Fibroblast of lung (primary cell): ENCODE measurements at regions not wholly inside any gene's neighbourhood (a gene's known extent, or its start where the extent isn't known, plus 50 kb on each side); places are given as distances from the start of the nearest gene placed in this dataset.

ENCODE experiments used
- CTCF ChIP-seq, 2 donors: IDR thresholded peaks in 1 of 2; conservative IDR thresholded peaks in 1 of 2; 1 replicate in 1 of 2; 2 replicates in 1 of 2; pipeline ENCODE4 v1.5.1; 2011 to 2012; ENCODE audit warnings: low read length in 2 of 2, control low read depth in 1 of 2, inconsistent platforms in 1 of 2, low read depth in 1 of 2, mild to moderate bottlenecking in 1 of 2
- EZH2 ChIP-seq: IDR thresholded peaks from 2 replicates; pipeline ENCODE4 v1.5.1; 2012; ENCODE audit warnings: low read length, control low read depth, mild to moderate bottlenecking; ENCODE audit errors: missing control alignments

GRCh38 chr15:66919421-66919820, 146.0 kb upstream of the SMAD3 start:
- no peak for TF ChIP-seq CTCF (conservative IDR thresholded peaks at IDR 0.05 in 1 of 2, IDR thresholded peaks at IDR 0.05 in 1 of 2; ENCODE audit: low read depth in 1 of 2, low read length in 2 of 2)
- no peak for TF ChIP-seq EZH2
